ENCODE measurements at regions not wholly inside any gene's neighbourhood (a gene's known extent, or its start where the extent isn't known, plus 50 kb on each side); places are given as distances from the start of the nearest gene placed in this dataset.

- H3K36me3 ChIP-seq = no peaks in the 10 kb centered on the region
- peaks cover 23 to 51% (median 42%) of the 10 kb centered on the region in 4 donors for H3K4me1 ChIP-seq
- TF ChIP-seq POLR2A (IDR thresholded peaks at IDR 0.05; ENCODE audit: low read depth) (no peak), CTCF (IDR thresholded peaks at IDR 0.05) (no peak)
- 17% methylated on average over 4 of the region's 4 CpGs for WGBS
- H3K4me3 ChIP-seq = no peak overlapping the region
- peak overlapping the region; percentile 5 to 44 (median 22) for H3K27ac ChIP-seq (replicated peaks in 1 of 4)
- DNase-seq (ENCODE audit: extremely low spot score) = peak; percentile 89
- intact Hi-C loops (cut with DNase I) = no loop called here
- H3K27me3 ChIP-seq = no peaks in the 10 kb centered on the region
- H3K9me3 ChIP-seq = no peaks in the 10 kb centered on the region
Measured at GRCh38 chr5:54696931-54697330, 179.4 kb downstream of the SNX18 start.

- no peak for DNase-seq (ENCODE audit: extremely low spot score)
- H3K27me3 ChIP-seq = no peaks in the 10 kb centered on the region
- no peaks in the 10 kb centered on the region for H3K36me3 ChIP-seq
- WGBS = 47% methylated on average over 3 of the region's 3 CpGs
- H3K27ac ChIP-seq (replicated peaks in 1 of 4) = peak overlapping the region in 1 of 4 donors; percentile 5
- intact Hi-C loops (cut with DNase I) = no loop called here
- H3K9me3 ChIP-seq = no peaks in the 10 kb centered on the region
- no peak for TF ChIP-seq POLR2AphosphoS5 (IDR thresholded peaks at IDR 0.05)
- no peak for TF ChIP-seq EP300 (IDR thresholded peaks at IDR 0.05)
- no peak for TF ChIP-seq POLR2A (IDR thresholded peaks at IDR 0.05; ENCODE audit: low read depth)
- TF ChIP-seq CTCF (IDR thresholded peaks at IDR 0.05) = no peak
- no peak overlapping the region for H3K4me3 ChIP-seq
- peaks cover 18 to 48% (median 41%) of the 10 kb centered on the region in 4 donors for H3K4me1 ChIP-seq
Measured at GRCh38 chr5:54696346-54696745, 178.8 kb downstream of the SNX18 start.

- TF ChIP-seq POLR2A (IDR thresholded peaks at IDR 0.05; ENCODE audit: low read depth) (no peak), POLR2AphosphoS5 (IDR thresholded peaks at IDR 0.05) (no peak), CTCF (IDR thresholded peaks at IDR 0.05) (no peak), EP300 (IDR thresholded peaks at IDR 0.05) (no peak)
- Histone ChIP-seq H3K4me1 (peaks cover 15 to 42% (median 38%) of the 10 kb centered on the region in 4 donors), H3K27me3 (no peaks in the 10 kb centered on the region), H3K4me3 (no peak overlapping the region), H3K27ac (replicated peaks in 1 of 4) (no peak overlapping the region), H3K9me3 (no peaks in the 10 kb centered on the region), H3K36me3 (no peaks in the 10 kb centered on the region)
- intact Hi-C loops (cut with DNase I) = no loop called here
- DNase-seq (ENCODE audit: extremely low spot score) = peak; percentile 26
- WGBS = 94% methylated on average over 5 of the region's 5 CpGs
Measured at GRCh38 chr5:54695198-54695966, 177.8 kb downstream of the SNX18 start.

GRCh38 chr5:54693936-54694657 lies 176.5 kb downstream of the SNX18 start:
- Histone ChIP-seq H3K4me1 (peaks cover 15 to 42% (median 38%) of the 10 kb centered on the region in 4 donors), H3K27ac (replicated peaks in 1 of 4) (peak overlapping the region in 1 of 4 donors; percentile 11), H3K36me3 (no peaks in the 10 kb centered on the region), H3K9me3 (no peaks in the 10 kb centered on the region), H3K4me3 (no peak overlapping the region), H3K27me3 (no peaks in the 10 kb centered on the region)
- DNase-seq (ENCODE audit: extremely low spot score) = peak; percentile 83
- intact Hi-C loops (cut with DNase I) = no loop called here
- TF ChIP-seq CTCF (IDR thresholded peaks at IDR 0.05) (no peak), POLR2A (IDR thresholded peaks at IDR 0.05; ENCODE audit: low read depth) (no peak), EP300 (IDR thresholded peaks at IDR 0.05) (no peak), POLR2AphosphoS5 (IDR thresholded peaks at IDR 0.05) (no peak)
- 45% methylated on average over 3 of the region's 7 CpGs for WGBS

Measured in esophagus muscularis mucosa (tissue), 4 donors.